CD14-positive monocyte (primary cell): ENCODE measurements at regions not wholly inside any gene's neighbourhood (a gene's known extent, or its start where the extent isn't known, plus 50 kb on each side); places are given as distances from the start of the nearest gene placed in this dataset.

Experiments used
- DNase-seq, 3 donors: peaks; one replicate each; pipeline ENCODE4 v3.0.0-alpha.2; 2011 to 2022
- H2AFZ ChIP-seq: 2 replicates; pipeline ENCODE4 v1.6.0; 2012; ENCODE audit warnings: mild to moderate bottlenecking, low read depth, low read length, inconsistent platforms; ENCODE audit not compliant: insufficient read depth, poor library complexity, severe bottlenecking
- H3K27ac ChIP-seq, 2 donors: 1 replicate in 1 of 2; 2 replicates in 1 of 2; pipeline ENCODE4 v1.5.1; 2012 to 2013; ENCODE audit warnings: low read length in 2 of 2, control low read depth in 1 of 2, inconsistent platforms in 1 of 2, low read depth in 1 of 2, mild to moderate bottlenecking in 1 of 2
- H3K27me3 ChIP-seq, 2 donors: one replicate each; pipeline versions ENCODE4 v1.6.0 to v1.6.1; 2011 to 2013; ENCODE audit warnings: low read length in 2 of 2; ENCODE audit not compliant: control insufficient read depth in 2 of 2, insufficient read depth in 2 of 2
- H3K36me3 ChIP-seq, 2 donors: replicated peaks in 1 of 2; 1 replicate in 1 of 2; 2 replicates in 1 of 2; pipeline versions ENCODE4 v1.5.1 to v1.6.1; 2012 to 2013; ENCODE audit warnings: low read length in 2 of 2, control low read depth in 1 of 2, inconsistent platforms in 1 of 2, mild to moderate bottlenecking in 1 of 2; ENCODE audit not compliant: insufficient read depth in 2 of 2, control insufficient read depth in 1 of 2
- H3K4me1 ChIP-seq, 2 donors: 1 replicate in 1 of 2; 2 replicates in 1 of 2; pipeline versions ENCODE4 v1.5.1 to v1.6.1; 2012 to 2013; ENCODE audit warnings: low read length in 2 of 2, control low read depth in 1 of 2, inconsistent platforms in 1 of 2, mild to moderate bottlenecking in 1 of 2, moderate library complexity in 1 of 2; ENCODE audit not compliant: insufficient read depth in 2 of 2, control insufficient read depth in 1 of 2
- H3K4me2 ChIP-seq: replicated peaks from 2 replicates; pipeline ENCODE3; 2012; ENCODE audit warnings: low read length, moderate library complexity, mild to moderate bottlenecking; ENCODE audit not compliant: poor library complexity, severe bottlenecking; ENCODE audit errors: extremely low read depth
- H3K4me3 ChIP-seq, 3 experiments: fragments of 200-600 bp in 1 of 3; sonication (generic) in 1 of 3; replicated peaks in 1 of 3; 1 replicate in 2 of 3; 2 replicates in 1 of 3; pipeline ENCODE4 v1.5.1; 2011 to 2013; ENCODE audit warnings: low read length in 3 of 3, mild to moderate bottlenecking in 3 of 3, control low read depth in 2 of 3, low read depth in 2 of 3, inconsistent platforms in 1 of 3, moderate library complexity in 1 of 3
- H3K79me2 ChIP-seq: 2 replicates; pipeline ENCODE4 v1.6.0; 2012; ENCODE audit warnings: mild to moderate bottlenecking, control low read depth, inconsistent platforms, low read length, moderate library complexity; ENCODE audit not compliant: insufficient read depth
- H3K9ac ChIP-seq: 2 replicates; pipeline ENCODE4 v1.6.0; 2017; ENCODE audit warnings: low read length, mild to moderate bottlenecking; ENCODE audit not compliant: insufficient read depth, poor library complexity, severe bottlenecking
- H3K9me3 ChIP-seq, 2 donors: replicated peaks in 1 of 2; 1 replicate in 1 of 2; 2 replicates in 1 of 2; pipeline versions ENCODE4 v1.5.1 to v1.6.1; 2012 to 2013; ENCODE audit warnings: low read length in 2 of 2, control low read depth in 1 of 2; ENCODE audit not compliant: control insufficient read depth in 1 of 2, insufficient read depth in 1 of 2
- H4K20me1 ChIP-seq: 2 replicates; pipeline ENCODE4 v1.6.0; 2012; ENCODE audit warnings: mild to moderate bottlenecking, low read length, control low read depth, moderate library complexity; ENCODE audit not compliant: insufficient read depth
- H3K27ac Mint-ChIP-seq, 7 donors: one replicate each; pipeline ENCODE4 v1.8.0; 2020; ENCODE audit warnings: mild to moderate bottlenecking in 7 of 7, mixed read lengths in 7 of 7, moderate library complexity in 6 of 7, inconsistent platforms in 2 of 7
- H3K27me3 Mint-ChIP-seq, 3 donors: one replicate each; pipeline ENCODE4 v1.8.0; 2021 to 2022; ENCODE audit warnings: low read depth in 3 of 3, mild to moderate bottlenecking in 3 of 3, mixed read lengths in 3 of 3, moderate library complexity in 3 of 3, inconsistent platforms in 1 of 3
- H3K36me3 Mint-ChIP-seq, 2 donors: one replicate each; pipeline ENCODE4 v1.8.0; 2020; ENCODE audit warnings: mixed read lengths in 2 of 2, inconsistent platforms in 1 of 2, mild to moderate bottlenecking in 1 of 2
- H3K4me1 Mint-ChIP-seq: one replicate; pipeline ENCODE4 v1.8.0; 2020; ENCODE audit warnings: mild to moderate bottlenecking, mixed read lengths
- H3K4me3 Mint-ChIP-seq, 2 donors: one replicate each; pipeline ENCODE4 v1.8.0; 2020; ENCODE audit warnings: mild to moderate bottlenecking in 2 of 2, mixed read lengths in 2 of 2, moderate library complexity in 1 of 2
- H3K9me3 Mint-ChIP-seq, 7 donors: one replicate each; pipeline ENCODE4 v1.8.0; 2020 to 2022; ENCODE audit warnings: mixed read lengths in 7 of 7, mild to moderate bottlenecking in 6 of 7, moderate library complexity in 6 of 7, inconsistent platforms in 2 of 7
- whole genome bisulfite sequencing: methylation state at CpG from one replicate; pipeline ENCODE4 v1.1.5; 2013; ENCODE audit warnings: missing lambda C conversion rate; ENCODE audit not compliant: insufficient coverage; 5-methylcytosine and 5-hydroxymethylcytosine counted together
- intact Hi-C, 2 donors: fragments of 100-400 bp; cut with micrococcal nuclease; formaldehyde crosslinking; loops; one replicate each; pipeline versions ENCODE4 v1.15.0 to v1.15.1; 2023
- TF ChIP-seq, protein P1 (sequence below): fragments of 200-600 bp; IDR thresholded peaks from one replicate; pipeline ENCODE4 v1.8.0; 2022; ENCODE audit warnings: antibody characterized with exemption, mild to moderate bottlenecking

DNA sequence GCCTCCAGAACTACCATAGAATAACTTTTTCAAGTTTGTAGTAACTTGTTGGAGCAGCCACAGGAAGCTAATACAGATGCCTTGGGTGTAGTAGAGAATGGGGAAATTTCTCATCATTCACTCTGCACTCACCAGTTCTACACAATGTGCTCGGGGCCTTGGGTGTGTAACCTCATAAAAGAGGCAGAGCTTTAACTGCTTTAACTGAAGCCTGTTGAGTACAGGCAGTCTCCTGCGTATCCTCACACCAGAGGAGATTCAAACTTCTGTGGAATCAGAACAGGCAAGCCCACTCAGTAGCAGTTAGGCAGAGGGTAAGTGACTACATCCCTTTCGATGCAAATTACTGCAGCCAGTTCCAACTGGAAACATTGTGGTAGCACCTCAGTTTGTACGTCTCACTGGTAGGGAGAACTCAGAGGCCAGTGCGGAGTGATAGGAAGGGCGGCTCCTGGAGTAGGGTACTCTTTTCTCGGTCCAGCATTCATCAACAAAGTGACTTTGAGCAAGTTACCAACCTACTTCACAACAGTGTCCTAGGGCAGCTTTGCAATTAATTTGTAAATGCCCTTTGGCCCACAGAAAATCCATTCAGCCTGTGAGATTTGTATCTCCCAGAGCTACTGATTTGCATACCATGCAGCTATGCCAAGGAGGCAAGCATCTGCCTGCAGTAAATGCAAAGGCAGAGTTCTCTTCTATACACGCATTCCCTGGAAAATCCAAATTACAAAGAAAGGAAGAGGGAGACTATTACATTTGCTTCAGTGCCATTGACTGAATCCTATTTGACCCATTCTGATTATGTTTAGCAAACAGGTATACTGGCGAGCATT lies 904.3 kb downstream of the DIAPH3 start:
- H3K27ac Mint-ChIP-seq, result no peak overlapping the region
- Histone ChIP-seq H3K36me3 (no peaks in the 10 kb centered on the region), H3K4me2 (no peak overlapping the region), H3K79me2 (no peaks in the 10 kb centered on the region), H3K4me1 (no peaks in the 10 kb centered on the region), H3K9me3 (no peaks in the 10 kb centered on the region), H3K27ac (no peak overlapping the region), H3K9ac (no peak overlapping the region), H3K27me3 (no peaks in the 10 kb centered on the region), H2AFZ (no peak overlapping the region), H3K4me3 (no peak overlapping the region), H4K20me1 (no peaks in the 10 kb centered on the region)
- DNase-seq, result no peak
- no peaks in the 10 kb centered on the region for H3K4me1 Mint-ChIP-seq
- peaks cover 0 to 10% (median 1%) of the 10 kb centered on the region in 7 donors for H3K9me3 Mint-ChIP-seq
- H3K27me3 Mint-ChIP-seq, result peaks cover 0 to 1% (median 0%) of the 10 kb centered on the region in 3 donors
- 79% methylated on average over 3 of the region's 9 CpGs for WGBS
- H3K36me3 Mint-ChIP-seq, result no peaks in the 10 kb centered on the region
- intact Hi-C loops, result no loop called here
- H3K4me3 Mint-ChIP-seq, result no peak overlapping the region
- TF ChIP-seq, protein P1, sequence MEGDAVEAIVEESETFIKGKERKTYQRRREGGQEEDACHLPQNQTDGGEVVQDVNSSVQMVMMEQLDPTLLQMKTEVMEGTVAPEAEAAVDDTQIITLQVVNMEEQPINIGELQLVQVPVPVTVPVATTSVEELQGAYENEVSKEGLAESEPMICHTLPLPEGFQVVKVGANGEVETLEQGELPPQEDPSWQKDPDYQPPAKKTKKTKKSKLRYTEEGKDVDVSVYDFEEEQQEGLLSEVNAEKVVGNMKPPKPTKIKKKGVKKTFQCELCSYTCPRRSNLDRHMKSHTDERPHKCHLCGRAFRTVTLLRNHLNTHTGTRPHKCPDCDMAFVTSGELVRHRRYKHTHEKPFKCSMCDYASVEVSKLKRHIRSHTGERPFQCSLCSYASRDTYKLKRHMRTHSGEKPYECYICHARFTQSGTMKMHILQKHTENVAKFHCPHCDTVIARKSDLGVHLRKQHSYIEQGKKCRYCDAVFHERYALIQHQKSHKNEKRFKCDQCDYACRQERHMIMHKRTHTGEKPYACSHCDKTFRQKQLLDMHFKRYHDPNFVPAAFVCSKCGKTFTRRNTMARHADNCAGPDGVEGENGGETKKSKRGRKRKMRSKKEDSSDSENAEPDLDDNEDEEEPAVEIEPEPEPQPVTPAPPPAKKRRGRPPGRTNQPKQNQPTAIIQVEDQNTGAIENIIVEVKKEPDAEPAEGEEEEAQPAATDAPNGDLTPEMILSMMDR, result no peak

DNA sequence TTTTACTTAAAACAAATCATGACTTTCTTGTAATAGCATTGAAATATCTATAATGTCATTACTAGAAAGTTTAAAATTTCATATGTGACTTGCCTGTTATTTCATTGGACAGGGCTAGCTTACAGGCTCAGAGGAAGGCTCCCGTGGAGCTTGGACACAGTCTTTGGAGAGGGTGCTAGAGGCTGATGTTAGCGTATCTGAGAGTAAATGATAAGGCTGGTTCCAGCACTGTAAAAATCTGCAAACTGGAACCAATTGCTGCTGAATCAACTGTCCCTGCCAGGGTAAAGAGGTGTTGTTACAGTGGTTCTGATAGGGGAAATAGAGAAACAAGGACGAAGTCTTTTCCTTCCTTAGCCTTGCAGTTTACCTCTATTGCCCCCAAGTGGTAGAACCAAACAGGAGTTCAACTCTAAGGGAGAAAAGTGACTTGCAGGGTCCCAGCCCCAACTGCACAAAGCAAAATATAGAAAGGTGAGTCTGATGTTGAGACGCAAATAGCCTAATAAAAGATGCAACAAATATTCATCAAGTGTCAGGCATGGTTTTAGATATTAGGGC lies 901.7 kb downstream of the DIAPH3 start:
- TF ChIP-seq, protein P1, result no peak
- Histone ChIP-seq H3K9ac (no peak overlapping the region), H4K20me1 (no peaks in the 10 kb centered on the region), H3K4me1 (no peaks in the 10 kb centered on the region), H3K27ac (no peak overlapping the region), H3K4me2 (no peak overlapping the region), H3K9me3 (no peaks in the 10 kb centered on the region), H3K79me2 (no peaks in the 10 kb centered on the region), H3K27me3 (no peaks in the 10 kb centered on the region), H2AFZ (no peak overlapping the region), H3K36me3 (no peaks in the 10 kb centered on the region), H3K4me3 (no peak overlapping the region)
- no peak for DNase-seq
- H3K4me1 Mint-ChIP-seq, result no peaks in the 10 kb centered on the region
- no peak overlapping the region for H3K27ac Mint-ChIP-seq
- 97% methylated on average over 2 of the region's 4 CpGs for WGBS
- no peak overlapping the region for H3K4me3 Mint-ChIP-seq
- intact Hi-C loops, result no loop called here
- H3K27me3 Mint-ChIP-seq, result no peaks in the 10 kb centered on the region
- no peaks in the 10 kb centered on the region for H3K36me3 Mint-ChIP-seq
- peaks cover 0 to 7% (median 0%) of the 10 kb centered on the region in 7 donors for H3K9me3 Mint-ChIP-seq
